Kidney (tissue), 13 donors: ENCODE measurements at regions not wholly inside any gene's neighbourhood (a gene's known extent, or its start where the extent isn't known, plus 50 kb on each side); places are given as distances from the start of the nearest gene placed in this dataset.

ENCODE experiments used
- DNase-seq, 5 donors: peaks; one replicate each; pipeline ENCODE4 v3.0.0-alpha.2; 2013 to 2020
- FAIRE-seq: peaks from 2 replicates; lab custom pipeline; 2012; peaks lifted over from hg19 to GRCh38; lab: Jason Lieb, UNC
- H3K27ac ChIP-seq, 2 donors: one replicate each; pipeline ENCODE4 v1.7.0; 2013; ENCODE audit warnings: low read depth in 2 of 2, low read length in 2 of 2, inconsistent platforms in 1 of 2
- H3K27me3 ChIP-seq: one replicate; pipeline ENCODE4 v1.7.1; 2013; ENCODE audit warnings: low read length, inconsistent platforms; ENCODE audit not compliant: control insufficient read depth, insufficient read depth
- H3K36me3 ChIP-seq, 3 donors: one replicate each; pipeline versions ENCODE4 v1.7.0 to v1.7.1; 2013; ENCODE audit warnings: low read length in 3 of 3, control low read depth in 1 of 3, inconsistent platforms in 1 of 3; ENCODE audit not compliant: insufficient read depth in 3 of 3, control insufficient read depth in 2 of 3
- H3K4me1 ChIP-seq, 3 donors: one replicate each; pipeline versions ENCODE4 v1.7.0 to v1.7.1; 2013; ENCODE audit warnings: low read length in 3 of 3, inconsistent platforms in 1 of 3, low read depth in 1 of 3; ENCODE audit not compliant: control insufficient read depth in 2 of 3, insufficient read depth in 2 of 3
- H3K4me3 ChIP-seq, 3 donors: one replicate each; pipeline versions ENCODE4 v1.7.0 to v1.8.1; 2013; ENCODE audit warnings: low read length in 3 of 3, control low read depth in 1 of 3, inconsistent platforms in 1 of 3
- H3K9ac ChIP-seq, 3 donors: one replicate each; pipeline versions ENCODE4 v1.7.0 to v1.7.1; 2013; ENCODE audit warnings: low read length in 3 of 3, control low read depth in 1 of 3, inconsistent platforms in 1 of 3
- H3K9me3 ChIP-seq, 3 donors: one replicate each; pipeline versions ENCODE4 v1.7.0 to v1.7.1; 2013; ENCODE audit warnings: low read length in 3 of 3, control low read depth in 1 of 3, inconsistent platforms in 1 of 3; ENCODE audit not compliant: control insufficient read depth in 2 of 3, insufficient read depth in 1 of 3
- intact Hi-C: fragments of 100-400 bp; cut with DNase I; formaldehyde crosslinking; loops from one replicate; pipeline ENCODE4 v1.11.1; 2022
- TF ChIP-seq, protein P1 (sequence below): IDR thresholded peaks from 3 replicates; pipeline ENCODE4 v1.5.1; 2012; ENCODE audit warnings: mild to moderate bottlenecking, moderate library complexity, borderline replicate concordance; ENCODE audit not compliant: insufficient read depth; ENCODE audit errors: extremely low read depth
- donor health status: control.
- donor health status: control.
- donor health status: control.
- donor health status: control.
- donor health status: control.
- donor health status: DM: yes; HTN: yes; CAD: no.
- donor health status: Normal renal cell carcinoma (clear cell type).

DNA sequence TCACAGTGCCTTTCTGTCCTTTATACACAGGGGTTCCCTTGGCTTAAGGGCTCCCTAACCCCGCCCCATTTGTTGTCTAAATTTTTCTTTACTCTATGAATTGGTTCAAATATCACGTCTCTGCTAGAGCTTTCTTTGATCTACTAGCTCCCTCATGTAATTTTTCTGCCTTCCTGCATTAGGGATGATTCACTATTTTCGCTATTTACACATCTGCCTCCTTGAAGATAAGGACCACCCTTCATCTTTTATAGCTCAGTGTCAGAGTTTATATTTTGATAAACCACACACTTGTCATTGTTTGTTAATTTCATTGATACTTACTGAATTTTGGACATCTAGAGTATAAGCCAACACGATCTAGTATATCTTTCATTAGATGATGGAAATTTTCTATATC, 169.2 kb downstream of the LPIN1 start:
- Histone ChIP-seq H3K27me3 (no peaks in the 10 kb centered on the region), H3K4me1 (no peaks in the 10 kb centered on the region), H3K27ac (no peak overlapping the region), H3K9me3 (no peaks in the 10 kb centered on the region), H3K36me3 (no peaks in the 10 kb centered on the region), H3K4me3 (no peak overlapping the region), H3K9ac (no peak overlapping the region)
- DNase-seq (no peak), FAIRE-seq (no peak)
- TF ChIP-seq, protein P1, sequence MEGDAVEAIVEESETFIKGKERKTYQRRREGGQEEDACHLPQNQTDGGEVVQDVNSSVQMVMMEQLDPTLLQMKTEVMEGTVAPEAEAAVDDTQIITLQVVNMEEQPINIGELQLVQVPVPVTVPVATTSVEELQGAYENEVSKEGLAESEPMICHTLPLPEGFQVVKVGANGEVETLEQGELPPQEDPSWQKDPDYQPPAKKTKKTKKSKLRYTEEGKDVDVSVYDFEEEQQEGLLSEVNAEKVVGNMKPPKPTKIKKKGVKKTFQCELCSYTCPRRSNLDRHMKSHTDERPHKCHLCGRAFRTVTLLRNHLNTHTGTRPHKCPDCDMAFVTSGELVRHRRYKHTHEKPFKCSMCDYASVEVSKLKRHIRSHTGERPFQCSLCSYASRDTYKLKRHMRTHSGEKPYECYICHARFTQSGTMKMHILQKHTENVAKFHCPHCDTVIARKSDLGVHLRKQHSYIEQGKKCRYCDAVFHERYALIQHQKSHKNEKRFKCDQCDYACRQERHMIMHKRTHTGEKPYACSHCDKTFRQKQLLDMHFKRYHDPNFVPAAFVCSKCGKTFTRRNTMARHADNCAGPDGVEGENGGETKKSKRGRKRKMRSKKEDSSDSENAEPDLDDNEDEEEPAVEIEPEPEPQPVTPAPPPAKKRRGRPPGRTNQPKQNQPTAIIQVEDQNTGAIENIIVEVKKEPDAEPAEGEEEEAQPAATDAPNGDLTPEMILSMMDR = no peak
- intact Hi-C loops = no loop called here

DNA sequence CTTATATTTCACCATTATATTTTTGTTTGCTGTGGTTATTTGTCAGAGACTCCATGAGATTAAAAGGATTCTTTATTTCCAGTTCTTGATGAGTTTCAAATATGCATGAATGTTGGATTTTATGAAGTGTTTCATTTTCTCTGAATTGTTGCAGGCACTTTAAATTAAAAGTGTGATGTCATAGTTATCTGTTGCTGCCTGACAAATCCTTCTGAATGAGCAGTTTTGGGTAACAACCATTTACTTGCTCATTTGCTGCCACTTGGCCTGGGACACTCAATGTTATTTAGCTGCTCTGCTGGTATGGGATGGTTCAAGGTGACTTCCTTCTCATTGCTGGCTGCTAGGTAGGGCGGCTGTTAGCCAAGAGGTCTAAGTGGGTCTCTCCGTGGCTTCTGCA, 173.5 kb downstream of the LPIN1 start:
- no peaks in the 10 kb centered on the region for H3K4me1 ChIP-seq
- no peak overlapping the region for H3K4me3 ChIP-seq
- no peaks in the 10 kb centered on the region for H3K27me3 ChIP-seq
- no peaks in the 10 kb centered on the region for H3K9me3 ChIP-seq
- intact Hi-C loops = no loop called here
- DNase-seq (no peak), FAIRE-seq (no peak)
- no peak overlapping the region for H3K27ac ChIP-seq
- TF ChIP-seq, protein P1 = no peak
- no peak overlapping the region for H3K9ac ChIP-seq
- no peaks in the 10 kb centered on the region for H3K36me3 ChIP-seq

DNA sequence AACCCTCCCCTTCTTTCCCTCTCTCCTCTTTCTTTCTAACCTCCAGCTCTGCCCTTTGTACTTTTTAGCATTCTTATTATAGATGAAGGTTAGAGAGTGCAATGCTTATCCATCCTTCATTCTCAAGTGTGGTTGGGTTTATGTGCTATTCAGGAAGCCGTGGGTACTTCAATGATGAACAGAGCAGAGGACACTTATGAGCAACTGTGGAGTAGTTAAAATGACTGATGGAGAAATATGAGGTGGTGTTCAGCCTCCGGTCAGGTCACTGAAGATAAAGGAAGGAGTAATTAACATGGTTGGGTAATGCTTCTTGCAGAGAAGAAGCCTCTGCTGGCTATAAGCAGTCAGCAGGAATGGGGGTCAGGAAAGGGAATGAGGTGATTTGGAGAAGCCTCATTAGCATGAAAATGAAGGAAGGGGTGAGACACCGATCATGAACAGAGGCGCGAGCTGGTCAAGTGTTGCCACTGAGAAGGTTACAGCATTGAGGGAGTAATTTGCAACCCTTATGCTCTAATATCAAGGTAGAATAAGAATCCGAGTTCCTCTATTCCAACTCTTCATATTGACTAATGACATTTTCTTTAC, 174.7 kb downstream of the LPIN1 start:
- Histone ChIP-seq H3K9me3 (no peaks in the 10 kb centered on the region), H3K27me3 (no peaks in the 10 kb centered on the region), H3K27ac (no peak overlapping the region), H3K9ac (no peak overlapping the region), H3K4me1 (no peaks in the 10 kb centered on the region), H3K4me3 (no peak overlapping the region), H3K36me3 (no peaks in the 10 kb centered on the region)
- intact Hi-C loops = no loop called here
- FAIRE-seq = no peak
- TF ChIP-seq, protein P1 = no peak
- DNase-seq = no peak

DNA sequence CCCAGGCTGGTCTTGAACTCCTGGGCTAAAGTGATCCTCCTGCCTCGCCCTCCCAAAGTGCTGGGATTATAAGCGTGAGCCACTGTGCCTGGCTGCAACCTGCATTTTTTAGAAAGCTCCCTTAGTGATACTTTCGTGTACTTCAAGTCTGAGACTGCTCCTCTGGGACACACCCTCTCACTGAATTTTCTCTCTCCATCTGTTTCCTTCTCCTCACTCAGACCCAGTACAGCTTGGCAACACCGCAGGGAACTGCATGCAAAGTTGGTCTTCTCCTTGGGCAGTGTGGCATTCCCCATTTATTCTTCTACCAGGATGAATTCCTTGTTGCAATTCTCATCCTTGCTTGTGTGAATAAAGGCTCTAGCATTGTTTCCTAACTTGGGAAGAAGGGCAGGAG, 175.9 kb downstream of the LPIN1 start:
- no peaks in the 10 kb centered on the region for H3K9me3 ChIP-seq
- no peak overlapping the region for H3K4me3 ChIP-seq
- no peaks in the 10 kb centered on the region for H3K27me3 ChIP-seq
- no peak overlapping the region for H3K27ac ChIP-seq
- TF ChIP-seq, protein P1 = no peak
- intact Hi-C loops = no loop called here
- FAIRE-seq (no peak), DNase-seq (no peak)
- no peaks in the 10 kb centered on the region for H3K36me3 ChIP-seq
- no peak overlapping the region for H3K9ac ChIP-seq
- H3K4me1 ChIP-seq = no peaks in the 10 kb centered on the region
